ENCODE measurements at regions not wholly inside any gene's neighbourhood (a gene's known extent, or its start where the extent isn't known, plus 50 kb on each side); places are given as distances from the start of the nearest gene placed in this dataset.
"Not testable (repeated sequence)": the region's sequence is repeated elsewhere in the genome, so short reads cannot be mapped to it uniquely, and the experiment has no call there.

DNA sequence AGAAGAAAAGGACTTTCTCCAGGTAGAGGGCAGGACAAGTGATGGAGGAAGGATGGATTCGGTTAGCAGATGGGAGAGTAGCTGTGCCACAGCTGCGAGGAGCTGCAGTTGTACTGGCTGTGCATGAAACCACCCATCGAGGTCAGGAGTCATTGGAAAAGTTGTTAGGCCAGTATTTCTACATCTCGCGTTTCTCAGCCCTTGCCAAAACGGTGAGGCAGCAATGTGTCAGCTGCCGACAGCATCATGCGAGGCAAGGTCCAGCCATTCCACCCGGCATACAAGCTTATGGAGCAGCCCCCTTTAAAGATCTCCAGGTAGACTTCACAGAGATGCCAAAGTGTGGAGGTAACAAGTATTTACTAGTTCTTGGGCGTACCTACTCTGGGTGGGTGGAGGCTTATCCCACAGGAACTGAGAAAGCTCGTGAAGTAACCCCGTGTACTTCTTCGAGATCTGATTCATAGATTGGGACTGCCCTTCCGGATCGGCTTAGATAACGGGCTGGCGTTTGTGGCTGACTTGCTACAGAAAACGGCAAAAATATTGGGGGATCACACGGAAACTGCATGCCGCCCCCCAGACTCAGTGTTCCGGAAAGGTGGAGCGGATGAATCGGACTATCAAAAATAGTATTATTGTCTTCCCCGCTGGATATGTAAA lies 105.0 kb upstream of the HMX1 start:
- intact Hi-C loops (cut with micrococcal nuclease) = not testable (repeated sequence)

DNA sequence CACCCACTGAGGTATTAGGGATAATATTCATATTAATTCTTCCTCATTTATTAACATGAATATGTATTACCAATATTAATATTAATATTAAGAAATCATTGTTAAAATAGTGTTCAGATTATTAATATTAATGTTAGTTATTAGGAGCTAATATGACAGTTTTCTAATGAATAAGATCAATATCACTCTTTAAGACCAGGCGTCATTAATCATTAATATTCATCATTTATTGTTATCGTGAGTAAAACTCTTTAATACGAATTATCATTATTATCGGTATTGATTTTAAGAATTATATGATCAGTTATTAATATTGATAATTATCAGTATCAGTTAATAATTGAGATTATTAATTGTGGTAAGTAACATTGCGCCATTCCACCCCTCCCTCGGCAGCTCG lies 101.0 kb upstream of the HMX1 start:
- intact Hi-C loops (cut with micrococcal nuclease) = not testable (repeated sequence)

DNA sequence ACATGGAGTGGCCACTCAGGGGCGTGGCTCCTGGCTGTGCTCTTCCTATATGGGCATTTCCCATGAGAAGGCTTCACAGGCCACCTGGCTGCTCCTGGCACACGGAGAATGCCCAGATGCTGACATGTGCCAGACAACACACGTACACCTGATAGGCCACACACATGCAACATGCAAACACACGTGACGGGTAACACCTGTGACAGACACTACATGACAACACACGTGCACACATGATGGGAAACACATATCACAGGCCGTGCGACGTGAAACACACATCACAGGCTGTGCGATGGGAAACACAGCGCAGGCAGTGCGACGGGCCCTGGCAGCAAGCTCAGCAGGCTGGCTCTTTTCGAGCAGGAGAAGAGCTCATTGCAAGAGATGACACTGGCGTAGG lies 94.3 kb upstream of the HMX1 start:
- intact Hi-C loops (cut with micrococcal nuclease) = not testable (repeated sequence)

- intact Hi-C loops (cut with micrococcal nuclease) = not testable (repeated sequence)
Measured at GRCh38 chr4:8964201-8964788, 92.7 kb upstream of the HMX1 start.

GRCh38 chr4:8963533-8963932 lies 91.9 kb upstream of the HMX1 start:
- intact Hi-C loops (cut with micrococcal nuclease) = not testable (repeated sequence)

DNA sequence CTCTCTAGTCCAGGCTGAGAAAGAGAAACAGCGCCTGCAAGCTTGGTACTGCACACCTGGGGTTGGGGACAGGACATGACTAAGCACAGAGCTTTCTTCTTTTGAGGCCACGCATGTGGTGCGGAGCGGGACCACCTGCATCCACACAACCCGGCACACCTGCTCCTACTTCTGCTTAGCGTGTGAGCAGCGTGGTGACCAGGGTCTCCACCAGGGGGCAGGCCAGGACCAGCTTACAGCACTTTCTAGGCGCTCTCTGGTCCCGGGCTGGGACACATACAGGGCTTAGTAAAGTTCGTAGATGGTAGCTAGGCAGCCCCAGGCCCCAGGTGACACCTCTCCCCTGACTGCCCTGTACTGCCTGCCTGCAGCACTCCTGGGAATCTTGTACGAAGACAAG lies 89.7 kb upstream of the HMX1 start:
- intact Hi-C loops (cut with micrococcal nuclease) = not testable (repeated sequence)

- intact Hi-C loops (cut with micrococcal nuclease) = not testable (repeated sequence)
Measured at GRCh38 chr4:8959471-8959870, 87.8 kb upstream of the HMX1 start.

DNA sequence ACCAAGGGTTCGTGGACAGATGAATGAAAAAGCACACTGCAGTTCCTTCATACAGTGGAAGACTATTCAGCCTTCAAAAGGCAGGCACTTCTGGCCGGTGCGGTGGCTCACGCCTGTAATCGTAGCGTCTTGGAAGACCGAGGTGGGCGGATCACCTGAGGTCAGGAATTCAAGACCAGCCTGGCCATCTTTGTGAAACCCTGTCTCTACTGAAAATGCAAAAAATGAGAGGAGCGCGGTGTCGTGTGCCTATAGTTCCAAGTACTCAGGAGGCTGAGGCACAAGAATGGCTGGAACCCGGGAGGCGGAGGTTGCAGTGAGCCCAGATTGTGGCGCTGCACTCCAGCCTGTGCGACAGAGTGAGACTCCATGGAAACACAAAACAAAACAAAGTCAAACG lies 82.4 kb upstream of the HMX1 start:
- intact Hi-C loops (cut with micrococcal nuclease) = not testable (repeated sequence)

DNA sequence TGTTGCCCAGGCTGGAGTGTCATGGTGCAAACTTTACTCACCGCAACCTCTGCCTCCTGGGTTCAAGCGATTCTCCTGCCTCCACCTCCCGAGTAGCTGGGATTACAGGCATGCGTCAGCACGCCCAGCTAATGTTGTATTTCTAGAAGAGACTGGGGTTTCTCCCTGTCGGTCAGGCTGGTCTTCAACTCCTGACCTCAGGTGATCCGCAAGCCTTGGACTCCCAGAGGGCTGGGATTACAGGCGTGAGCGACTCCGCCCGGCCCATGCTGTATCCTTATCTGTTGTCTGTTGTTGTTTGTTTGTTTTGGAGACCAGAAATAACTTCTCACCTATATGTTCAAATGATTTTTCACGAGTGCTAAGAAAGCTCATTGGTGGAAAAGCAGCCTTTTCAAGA lies 81.2 kb upstream of the HMX1 start:
- intact Hi-C loops (cut with micrococcal nuclease) = not testable (repeated sequence)

GRCh38 chr4:8952109-8952508 lies 80.5 kb upstream of the HMX1 start:
- intact Hi-C loops (cut with micrococcal nuclease) = not testable (repeated sequence)

DNA sequence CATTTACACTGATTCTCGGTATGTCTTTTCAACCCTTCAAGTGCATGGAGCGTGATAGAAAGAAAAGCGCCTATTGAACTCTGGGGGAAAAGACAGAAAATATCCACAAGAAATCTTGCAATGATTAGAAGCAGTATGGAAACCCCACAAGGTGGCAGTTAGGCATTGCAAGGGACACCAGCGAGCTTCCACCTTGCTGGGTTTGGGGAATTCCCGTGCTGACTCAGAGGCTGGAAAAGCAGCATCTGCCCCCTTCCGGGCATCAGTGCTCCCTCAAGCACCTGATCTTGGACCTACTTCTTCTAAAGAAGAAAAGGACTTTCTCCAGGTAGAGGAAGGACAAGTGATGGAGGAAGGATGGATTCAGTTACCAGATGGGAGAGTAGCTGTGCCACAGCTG lies 73.9 kb upstream of the HMX1 start:
- intact Hi-C loops (cut with micrococcal nuclease) = not testable (repeated sequence)

- intact Hi-C loops (cut with micrococcal nuclease) = not testable (repeated sequence)
Measured at GRCh38 chr4:8943367-8943766, 71.7 kb upstream of the HMX1 start.

DNA sequence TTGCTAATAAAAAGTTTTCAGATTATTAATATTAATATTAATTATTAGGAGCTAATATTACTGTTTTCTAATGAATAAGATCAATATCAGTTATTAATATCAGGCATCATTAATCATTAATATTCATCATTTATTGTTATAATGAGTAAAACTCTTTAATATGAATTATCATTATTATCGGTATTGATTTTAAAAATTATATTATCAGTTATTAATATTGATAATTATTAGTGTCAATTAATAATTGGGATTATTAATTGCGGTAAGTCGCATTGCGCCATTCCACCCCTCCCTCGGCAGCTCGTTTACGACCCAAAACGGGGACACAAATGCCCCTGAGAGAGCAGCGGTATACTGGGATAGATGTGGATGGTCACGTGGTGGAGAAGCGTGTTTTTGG lies 70.4 kb upstream of the HMX1 start:
- intact Hi-C loops (cut with micrococcal nuclease) = not testable (repeated sequence)

DNA sequence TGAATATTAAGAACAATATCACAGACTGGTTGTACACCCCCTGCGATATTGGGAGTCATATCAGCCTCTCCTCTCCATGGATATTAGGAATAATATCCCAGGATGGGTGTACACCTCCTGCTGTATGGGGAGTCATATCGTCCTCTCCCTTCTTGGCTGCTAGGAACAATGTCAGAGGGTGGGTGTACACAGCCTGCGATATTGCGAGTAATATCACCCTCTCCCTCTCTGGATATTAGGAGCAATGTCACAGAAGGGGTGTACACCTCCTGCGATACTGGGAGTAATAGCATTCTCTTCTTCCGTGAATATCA lies 69.8 kb upstream of the HMX1 start:
- intact Hi-C loops (cut with micrococcal nuclease) = not testable (repeated sequence)

DNA sequence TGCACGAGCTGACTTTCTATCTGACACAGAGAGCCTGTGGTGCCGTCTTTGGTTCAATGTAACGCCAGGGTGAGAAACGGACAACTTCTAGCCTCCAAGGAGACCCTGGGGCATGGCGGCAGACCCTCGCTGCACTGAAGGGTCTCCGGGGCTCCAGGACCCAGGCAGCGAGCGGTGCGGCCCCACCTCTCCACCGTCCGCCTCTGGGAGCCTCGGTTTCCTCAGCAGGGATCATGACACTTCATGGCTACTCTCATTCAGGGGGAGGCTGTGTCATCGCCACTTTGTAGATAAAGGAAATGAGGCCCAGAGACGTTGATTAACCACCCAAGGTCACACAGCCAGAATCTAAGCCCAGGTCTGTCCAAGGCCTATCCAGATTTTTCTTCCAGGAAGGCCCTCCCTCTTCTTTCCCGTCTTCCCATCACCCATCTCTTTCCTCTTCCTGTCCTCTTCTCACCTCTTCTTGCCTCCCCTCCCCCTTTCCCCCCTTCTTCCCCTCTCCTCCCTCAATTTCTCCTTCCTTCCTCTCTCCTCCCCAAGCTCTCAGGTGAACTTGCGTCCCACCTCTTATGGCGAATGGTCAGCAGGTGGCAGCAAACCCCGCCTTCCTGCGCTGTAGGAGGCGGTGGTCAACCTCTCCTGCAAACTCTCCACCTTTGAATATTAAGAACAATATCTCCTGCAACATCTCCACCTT lies 69.3 kb upstream of the HMX1 start:
- intact Hi-C loops (cut with micrococcal nuclease) = no loop called here

GRCh38 chr4:8939840-8940742 lies 68.5 kb upstream of the HMX1 start:
- intact Hi-C loops (cut with micrococcal nuclease) = no loop called here

GRCh38 chr4:8939160-8939839 lies 67.7 kb upstream of the HMX1 start:
- intact Hi-C loops (cut with micrococcal nuclease) = no loop called here

DNA sequence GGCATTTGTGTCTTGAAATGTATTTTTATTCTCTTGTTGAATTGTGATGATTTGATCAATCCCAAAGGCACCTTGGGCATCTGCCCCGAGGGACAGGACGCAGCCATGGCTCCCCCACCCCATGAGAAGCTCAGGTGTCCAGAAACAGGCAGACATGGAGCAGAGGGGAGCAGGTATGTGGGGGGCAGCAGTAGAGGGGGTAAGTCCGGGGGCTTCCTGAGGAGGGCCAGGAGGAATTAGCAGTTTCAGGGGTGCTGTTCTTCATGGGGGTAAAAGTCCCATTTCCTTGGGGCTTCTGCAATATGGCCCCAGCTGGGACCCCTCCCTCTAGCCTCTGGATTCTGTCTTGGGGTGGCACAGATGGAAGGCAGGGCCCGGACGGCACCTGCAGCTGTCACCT lies 67.0 kb upstream of the HMX1 start:
- intact Hi-C loops (cut with micrococcal nuclease) = no loop called here

- intact Hi-C loops (cut with micrococcal nuclease) = no loop called here
Measured at GRCh38 chr4:8938137-8938536, 66.5 kb upstream of the HMX1 start.

DNA sequence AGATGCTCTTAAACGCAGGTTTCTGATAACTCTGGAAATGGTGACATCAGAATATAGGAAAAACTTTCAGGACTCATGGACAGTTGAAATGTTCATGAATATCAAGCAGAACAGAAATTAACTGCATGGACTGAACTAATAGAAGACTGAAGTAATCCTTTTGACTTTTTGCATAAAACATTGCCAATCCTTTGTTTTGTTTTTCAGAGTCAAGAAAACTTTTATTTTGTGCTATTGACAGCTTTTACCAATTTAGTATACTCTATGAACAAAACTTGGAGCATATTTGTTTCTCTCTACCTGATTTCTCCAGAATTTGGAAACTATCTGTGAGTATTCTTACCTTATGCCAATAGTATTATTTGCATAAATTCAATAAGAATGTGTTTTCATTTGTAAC lies 61.2 kb upstream of the HMX1 start:
- intact Hi-C loops (cut with micrococcal nuclease) = no loop called here

DNA sequence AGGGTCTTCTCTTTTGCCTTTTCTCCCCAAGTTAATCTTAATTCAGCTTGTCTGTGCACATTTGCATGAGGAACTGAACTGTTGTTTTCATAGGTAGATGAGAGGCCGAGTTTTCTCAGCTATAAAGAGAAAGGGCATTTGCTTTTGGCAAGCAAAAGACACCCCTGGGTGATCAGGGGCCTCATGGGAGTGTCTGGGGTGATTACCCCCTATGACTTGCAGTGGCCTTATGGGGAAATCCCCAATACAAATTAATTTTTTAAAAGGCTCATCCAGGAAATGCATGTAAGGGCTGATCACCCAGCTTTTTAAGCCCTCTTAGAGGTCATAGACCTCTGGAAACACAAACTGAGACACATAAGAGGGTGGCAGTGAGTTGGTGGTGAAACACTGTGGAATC lies 56.4 kb upstream of the HMX1 start:
- intact Hi-C loops (cut with micrococcal nuclease) = no loop called here
